MG63 (cell line): ENCODE measurements at regions not wholly inside any gene's neighbourhood (a gene's known extent, or its start where the extent isn't known, plus 50 kb on each side); places are given as distances from the start of the nearest gene placed in this dataset.

Experiments
- DNase-seq: peaks from one replicate; pipeline ENCODE4 v3.0.0-alpha.2; 2020
- H3K27me3 ChIP-seq: fragments of 250-450 bp; sonication (Bioruptor Pico); 2 replicates; pipeline ENCODE4 v1.5.1; 2020; ENCODE audit warnings: mild to moderate bottlenecking, moderate library complexity
- H3K36me3 ChIP-seq: fragments of 250-450 bp; sonication (Bioruptor Pico); 2 replicates; pipeline ENCODE4 v1.5.1; 2020; ENCODE audit warnings: mild to moderate bottlenecking, moderate library complexity
- H3K4me3 ChIP-seq: fragments of 250-450 bp; sonication (Bioruptor Pico); 2 replicates; pipeline ENCODE4 v1.5.1; 2020; ENCODE audit warnings: mild to moderate bottlenecking, moderate library complexity
- H3K9me3 ChIP-seq: fragments of 250-450 bp; sonication (Bioruptor Pico); 2 replicates; pipeline ENCODE4 v1.5.1; 2020; ENCODE audit warnings: mild to moderate bottlenecking, moderate library complexity

DNA sequence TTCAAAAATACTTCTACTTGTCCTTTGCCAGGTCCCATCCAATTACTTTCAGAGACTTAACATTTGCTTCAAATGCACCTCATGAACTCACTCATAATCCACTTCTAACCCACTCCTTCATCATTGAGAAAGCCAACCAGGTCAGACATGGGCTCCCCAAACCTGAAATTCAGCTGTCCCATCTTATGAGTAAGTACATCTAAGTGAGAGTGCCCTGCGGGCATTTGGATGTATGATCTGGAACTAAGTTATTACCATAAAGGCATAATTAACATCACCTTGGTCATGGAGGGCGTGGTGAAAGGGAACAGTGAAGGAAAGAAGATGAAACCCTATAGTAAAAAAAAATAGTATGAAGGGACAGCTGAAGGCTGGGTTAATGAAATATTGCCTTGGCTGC, 896.8 kb downstream of the C6orf118 start:
- H3K36me3 ChIP-seq, result no peaks in the 10 kb centered on the region
- no peak for DNase-seq
- H3K27me3 ChIP-seq, result no peaks in the 10 kb centered on the region
- H3K9me3 ChIP-seq, result no peaks in the 10 kb centered on the region
- H3K4me3 ChIP-seq, result no peak overlapping the region

GRCh38 chr6:164410017-164410416, 899.4 kb downstream of the C6orf118 start:
- no peaks in the 10 kb centered on the region for H3K36me3 ChIP-seq
- no peak overlapping the region for H3K4me3 ChIP-seq
- DNase-seq, result no peak
- no peaks in the 10 kb centered on the region for H3K9me3 ChIP-seq
- H3K27me3 ChIP-seq, result no peaks in the 10 kb centered on the region

DNA sequence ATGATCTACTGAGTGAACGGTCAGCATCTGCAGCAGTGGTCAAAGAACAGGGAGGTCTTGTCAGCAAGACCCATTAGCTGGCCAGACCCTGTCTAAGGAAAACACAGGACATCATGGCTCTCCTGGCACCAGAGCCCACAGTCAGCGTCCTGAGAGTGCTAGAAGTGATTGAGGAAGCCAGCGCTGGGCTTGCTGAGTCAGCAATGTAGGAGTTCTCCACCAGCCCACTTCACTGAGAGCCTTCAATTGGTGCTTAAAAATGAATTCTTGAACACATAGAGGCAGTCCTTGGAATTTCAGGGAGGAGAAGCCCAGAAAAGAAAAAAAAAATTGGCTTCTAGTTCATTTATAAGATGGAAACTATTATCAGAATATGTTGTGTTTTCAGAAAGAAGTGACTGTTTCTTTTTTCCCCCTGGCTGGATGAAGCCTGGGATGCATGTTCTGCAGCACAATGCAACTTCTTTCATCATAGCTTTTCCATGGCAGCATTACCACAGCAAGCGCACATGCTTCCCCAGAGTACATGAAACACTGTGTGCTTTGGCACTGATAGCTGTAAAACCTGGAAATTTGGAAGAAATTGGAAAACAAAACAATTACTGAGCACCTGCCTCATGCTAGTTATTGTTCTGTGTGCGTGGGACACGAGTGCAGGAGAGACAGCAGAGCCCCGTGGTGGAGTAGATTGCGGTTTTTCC, 899.9 kb downstream of the C6orf118 start:
- DNase-seq, result no peak
- Histone ChIP-seq H3K27me3 (no peaks in the 10 kb centered on the region), H3K36me3 (no peaks in the 10 kb centered on the region), H3K9me3 (no peaks in the 10 kb centered on the region), H3K4me3 (no peak overlapping the region)

- H3K27me3 ChIP-seq, result no peaks in the 10 kb centered on the region
- H3K4me3 ChIP-seq, result no peak overlapping the region
- no peaks in the 10 kb centered on the region for H3K9me3 ChIP-seq
- no peak for DNase-seq
- H3K36me3 ChIP-seq, result no peaks in the 10 kb centered on the region
Observed at GRCh38 chr6:164408868-164409267, 900.5 kb downstream of the C6orf118 start.

- H3K27me3 ChIP-seq, result no peaks in the 10 kb centered on the region
- no peak overlapping the region for H3K4me3 ChIP-seq
- H3K9me3 ChIP-seq, result no peaks in the 10 kb centered on the region
- no peak for DNase-seq
- no peaks in the 10 kb centered on the region for H3K36me3 ChIP-seq
Observed at GRCh38 chr6:164404812-164405488, 904.5 kb downstream of the C6orf118 start.

DNA sequence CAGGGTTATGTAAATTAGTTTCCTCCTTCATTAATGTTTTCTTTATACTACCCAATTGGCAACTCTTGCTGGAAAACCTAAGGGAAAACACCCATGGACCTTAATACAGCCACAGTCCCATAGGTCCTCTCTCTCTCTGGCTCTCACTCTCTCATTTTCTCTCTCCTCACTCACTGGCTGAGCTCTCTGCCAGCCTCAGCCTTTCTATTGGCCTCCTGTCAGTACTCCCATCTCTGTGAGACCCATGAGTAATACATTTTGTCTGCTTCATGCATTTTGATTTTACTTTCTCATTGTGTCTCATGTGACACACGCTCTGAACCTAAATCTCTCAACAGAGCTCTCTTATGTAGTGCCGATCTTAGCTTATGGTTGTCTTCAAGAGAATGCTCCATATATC, 907.5 kb downstream of the C6orf118 start:
- no peaks in the 10 kb centered on the region for H3K36me3 ChIP-seq
- no peaks in the 10 kb centered on the region for H3K27me3 ChIP-seq
- no peaks in the 10 kb centered on the region for H3K9me3 ChIP-seq
- no peak overlapping the region for H3K4me3 ChIP-seq
- no peak for DNase-seq

DNA sequence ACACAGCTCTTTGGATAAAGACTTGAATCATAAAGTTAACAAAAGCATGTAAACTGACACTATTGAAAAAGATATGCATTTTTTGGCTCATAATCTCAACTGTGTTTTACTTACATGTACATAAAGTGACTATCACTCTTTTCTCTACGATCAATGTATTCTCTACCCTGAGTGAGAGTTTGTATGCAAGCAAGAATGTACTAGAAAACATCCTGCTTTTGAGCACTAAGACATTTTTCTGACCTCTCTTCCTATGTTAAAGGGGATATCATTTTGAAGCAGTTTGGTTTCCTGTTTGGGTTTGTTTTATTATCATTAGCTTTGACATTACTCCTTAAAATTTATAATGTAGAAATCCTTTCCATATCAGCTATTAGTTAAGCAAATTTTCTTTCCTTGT, 910.8 kb downstream of the C6orf118 start:
- Histone ChIP-seq H3K36me3 (no peaks in the 10 kb centered on the region), H3K27me3 (no peaks in the 10 kb centered on the region), H3K4me3 (no peak overlapping the region), H3K9me3 (no peaks in the 10 kb centered on the region)
- no peak for DNase-seq

DNA sequence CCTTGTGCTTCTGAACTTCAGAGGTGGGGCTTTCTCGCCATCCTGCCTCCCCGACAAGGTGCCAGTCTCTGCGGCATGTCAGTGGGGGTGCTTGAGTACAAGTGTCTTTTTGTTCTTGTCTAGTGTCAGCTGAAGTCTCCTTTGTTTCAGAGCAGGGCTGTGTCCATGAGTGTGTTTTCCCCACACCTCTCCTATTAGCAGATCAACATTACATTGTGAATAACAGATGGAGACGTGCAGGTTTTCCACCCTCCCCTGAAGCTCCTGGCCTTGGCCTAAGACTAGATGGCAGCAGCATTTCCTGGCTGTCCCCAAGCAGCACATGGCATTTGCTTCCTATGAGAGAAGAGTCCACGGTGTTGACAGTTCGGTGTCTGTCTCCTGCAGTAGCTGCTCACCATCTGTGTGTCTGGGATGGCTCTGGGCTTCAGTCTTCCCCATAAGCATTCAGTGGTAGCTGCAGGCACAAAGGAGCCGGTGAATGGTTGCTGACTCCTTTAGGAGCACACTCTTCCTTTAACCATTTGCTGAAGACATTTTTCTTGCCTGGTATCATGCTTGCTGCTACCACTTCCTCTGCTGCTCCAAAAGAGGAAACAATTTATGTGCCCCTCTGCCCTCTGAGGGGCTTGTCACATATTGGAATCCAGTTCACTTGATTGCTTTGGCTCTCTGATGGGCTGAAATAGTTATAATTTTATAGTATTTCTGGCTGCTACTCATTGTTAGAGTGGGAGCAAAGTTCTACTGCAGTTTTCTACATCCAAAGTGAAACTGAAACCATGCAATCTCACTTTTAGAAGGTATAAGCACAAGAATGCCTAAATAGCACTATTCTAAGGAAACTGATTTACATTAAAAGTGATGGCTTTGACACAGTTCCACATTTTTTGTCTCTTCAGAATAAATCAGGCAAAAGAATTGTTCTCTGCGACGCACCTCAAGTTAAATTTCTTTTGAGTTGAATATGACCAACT, 913.0 kb downstream of the C6orf118 start:
- Histone ChIP-seq H3K36me3 (no peaks in the 10 kb centered on the region), H3K9me3 (no peaks in the 10 kb centered on the region), H3K4me3 (peak overlapping the region; percentile 32), H3K27me3 (no peaks in the 10 kb centered on the region)
- no peak for DNase-seq

- DNase-seq, result no peak
Observed at GRCh38 chr6:164379795-164380194, 929.6 kb downstream of the C6orf118 start.

GRCh38 chr6:164378330-164378729, 931.1 kb downstream of the C6orf118 start:
- Histone ChIP-seq H3K27me3 (no peaks in the 10 kb centered on the region), H3K36me3 (no peaks in the 10 kb centered on the region), H3K9me3 (peaks cover 3% of the 10 kb centered on the region; the same call in 1 of the 2 replicates), H3K4me3 (no peak overlapping the region)
- DNase-seq, result no peak

More at GRCh38 chr6:164379795-164380194, 929.6 kb downstream of the C6orf118 start:
- peaks cover 3% of the 10 kb centered on the region; the same call in 1 of the 2 replicates for H3K9me3 ChIP-seq
- H3K27me3 ChIP-seq, result no peaks in the 10 kb centered on the region
- H3K36me3 ChIP-seq, result no peaks in the 10 kb centered on the region
- H3K4me3 ChIP-seq, result no peak overlapping the region

DNA sequence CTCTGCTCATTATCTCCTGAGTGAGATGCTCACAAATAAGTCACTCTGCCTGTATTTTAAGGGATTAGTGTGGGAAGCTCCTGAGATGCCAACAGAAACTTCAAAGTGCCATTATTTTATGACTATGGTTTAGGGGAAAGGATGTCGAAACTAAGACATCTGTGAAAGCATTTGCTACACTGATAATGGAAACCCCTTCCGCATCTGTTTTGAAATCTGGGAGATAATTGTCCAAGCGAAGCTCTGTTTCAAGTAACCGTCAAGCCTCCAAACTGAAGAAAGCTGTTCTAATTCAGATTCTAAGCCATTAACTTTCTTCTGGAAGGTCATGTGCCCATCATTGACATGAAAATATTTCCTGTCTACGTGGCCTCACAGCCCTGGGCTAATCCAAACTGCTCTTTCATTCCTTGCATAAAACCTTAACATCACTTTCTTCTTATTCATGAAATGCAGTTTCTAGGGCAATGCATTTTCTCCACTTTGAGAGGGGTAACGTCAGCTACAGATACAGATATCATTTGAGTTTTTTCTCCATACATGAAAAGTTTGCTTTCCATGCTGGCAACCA, 932.0 kb downstream of the C6orf118 start:
- H3K4me3 ChIP-seq, result no peak overlapping the region
- peaks cover 3% of the 10 kb centered on the region; the same call in 1 of the 2 replicates for H3K9me3 ChIP-seq
- no peak for DNase-seq
- H3K27me3 ChIP-seq, result no peaks in the 10 kb centered on the region
- no peaks in the 10 kb centered on the region for H3K36me3 ChIP-seq

GRCh38 chr6:164370773-164371172, 938.6 kb downstream of the C6orf118 start:
- Histone ChIP-seq H3K27me3 (no peaks in the 10 kb centered on the region), H3K36me3 (no peaks in the 10 kb centered on the region)
- peak; percentile 65 for DNase-seq

DNA sequence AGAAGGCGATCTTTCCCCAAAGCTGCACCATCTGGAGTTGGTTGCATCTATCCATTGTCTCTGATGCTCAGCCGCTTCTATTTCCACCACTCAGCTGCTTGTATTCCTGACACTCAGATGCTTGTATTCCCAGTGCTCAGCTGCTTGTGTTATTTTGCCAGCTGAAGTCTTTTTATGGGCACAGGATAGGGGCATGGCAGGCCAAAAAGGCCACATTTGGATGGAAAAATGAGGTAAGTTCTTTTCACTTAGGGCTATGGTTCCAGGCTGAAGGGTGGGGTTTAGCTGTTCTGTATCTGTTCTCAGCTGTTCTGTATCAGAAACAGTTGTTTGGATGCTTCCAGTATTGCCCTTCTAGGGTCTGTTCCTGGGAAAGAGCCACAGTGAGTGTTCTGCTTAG, 944.9 kb downstream of the QKI start:
- H3K27me3 ChIP-seq, result no peaks in the 10 kb centered on the region
- H3K9me3 ChIP-seq, result no peaks in the 10 kb centered on the region
- H3K36me3 ChIP-seq, result no peaks in the 10 kb centered on the region
- no peak for DNase-seq
- no peak overlapping the region for H3K4me3 ChIP-seq

More at GRCh38 chr6:164370773-164371172, 938.6 kb downstream of the C6orf118 start:
- no peak overlapping the region for H3K4me3 ChIP-seq
- H3K9me3 ChIP-seq, result no peaks in the 10 kb centered on the region

- DNase-seq, result no peak
- H3K9me3 ChIP-seq, result no peaks in the 10 kb centered on the region
- H3K36me3 ChIP-seq, result no peaks in the 10 kb centered on the region
- no peak overlapping the region for H3K4me3 ChIP-seq
- no peaks in the 10 kb centered on the region for H3K27me3 ChIP-seq
Observed at GRCh38 chr6:164359036-164359435, 944.5 kb downstream of the QKI start.

DNA sequence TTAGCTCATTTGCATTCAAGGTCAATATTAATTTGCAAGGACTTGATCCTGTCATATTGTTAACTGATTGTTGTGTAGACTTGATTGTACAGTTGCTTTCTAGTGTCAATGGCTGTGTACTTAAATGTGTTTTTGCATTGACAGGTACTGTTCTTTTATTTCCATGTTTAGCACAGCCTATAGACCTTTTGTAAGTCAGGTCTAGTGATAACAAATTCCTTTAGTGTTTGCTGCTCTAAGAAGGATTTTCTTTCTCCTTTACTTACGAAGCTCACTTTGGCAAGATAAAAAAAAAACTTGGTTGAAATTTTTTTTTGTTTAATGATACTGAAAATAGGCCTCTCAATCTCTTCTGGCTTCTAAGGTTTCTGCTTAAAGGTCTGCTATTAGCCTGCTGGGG, 942.3 kb downstream of the QKI start:
- Histone ChIP-seq H3K4me3 (no peak overlapping the region), H3K36me3 (no peaks in the 10 kb centered on the region), H3K9me3 (no peaks in the 10 kb centered on the region), H3K27me3 (no peaks in the 10 kb centered on the region)
- no peak for DNase-seq

GRCh38 chr6:164347455-164347854, 932.9 kb downstream of the QKI start:
- no peak for DNase-seq

GRCh38 chr6:164346631-164347030, 932.1 kb downstream of the QKI start:
- Histone ChIP-seq H3K9me3 (no peaks in the 10 kb centered on the region), H3K27me3 (no peaks in the 10 kb centered on the region), H3K4me3 (no peak overlapping the region), H3K36me3 (no peaks in the 10 kb centered on the region)
- DNase-seq, result no peak

More at GRCh38 chr6:164347455-164347854, 932.9 kb downstream of the QKI start:
- H3K36me3 ChIP-seq, result no peaks in the 10 kb centered on the region
- no peaks in the 10 kb centered on the region for H3K9me3 ChIP-seq
- H3K4me3 ChIP-seq, result no peak overlapping the region
- no peaks in the 10 kb centered on the region for H3K27me3 ChIP-seq
